Spleen (tissue), 11 donors: ENCODE measurements at regions not wholly inside any gene's neighbourhood (a gene's known extent, or its start where the extent isn't known, plus 50 kb on each side); places are given as distances from the start of the nearest gene placed in this dataset.

ENCODE experiments used
- DNase-seq: peaks from one replicate; pipeline ENCODE4 v3.0.0-alpha.2; 2020
- H3K27ac ChIP-seq, 8 donors: fragments of 200-600 bp; sonication (generic) in 7 of 8; 1 replicate in 4 of 8; 2 replicates in 4 of 8; pipeline versions ENCODE4 v1.5.0 to v1.8.0; 2016 to 2021; ENCODE audit warnings: inconsistent platforms in 4 of 8, mild to moderate bottlenecking in 4 of 8, moderate library complexity in 1 of 8
- H3K27me3 ChIP-seq, 7 donors: fragments of 200-600 bp; sonication (generic) in 6 of 7; replicated peaks in 1 of 7; 1 replicate in 4 of 7; 2 replicates in 3 of 7; pipeline versions ENCODE4 v1.5.0 to v1.8.0; 2016 to 2021; ENCODE audit warnings: inconsistent platforms in 3 of 7, mild to moderate bottlenecking in 1 of 7
- H3K36me3 ChIP-seq, 6 donors: fragments of 200-600 bp; sonication (generic) in 5 of 6; 1 replicate in 4 of 6; 2 replicates in 2 of 6; pipeline versions ENCODE4 v1.5.0 to v1.8.0; 2016 to 2021; ENCODE audit warnings: inconsistent platforms in 2 of 6
- H3K4me1 ChIP-seq, 6 donors: fragments of 200-600 bp; sonication (generic) in 5 of 6; 1 replicate in 3 of 6; 2 replicates in 3 of 6; pipeline versions ENCODE4 v1.5.0 to v1.8.0; 2016 to 2021; ENCODE audit warnings: inconsistent platforms in 3 of 6
- H3K4me3 ChIP-seq, 8 donors: fragments of 200-600 bp; sonication (generic) in 7 of 8; 1 replicate in 4 of 8; 2 replicates in 4 of 8; pipeline versions ENCODE4 v1.5.0 to v1.8.0; 2016 to 2021; ENCODE audit warnings: inconsistent platforms in 4 of 8, mild to moderate bottlenecking in 4 of 8, moderate library complexity in 2 of 8
- H3K9me3 ChIP-seq, 8 donors: fragments of 200-600 bp; sonication (generic) in 7 of 8; 1 replicate in 4 of 8; 2 replicates in 4 of 8; pipeline versions ENCODE4 v1.5.0 to v1.8.0; 2016 to 2021; ENCODE audit warnings: inconsistent platforms in 4 of 8
- CTCF ChIP-seq, 11 experiments: fragments of 200-600 bp in 7 of 11; fragments of 450-650 bp in 4 of 11; sonication (generic) in 4 of 11; IDR thresholded peaks in 8 of 11; conservative IDR thresholded peaks in 3 of 11; 1 replicate in 7 of 11; 2 replicates in 4 of 11; pipeline versions ENCODE4 v1.4.0 to v1.8.0; 2016 to 2021; ENCODE audit warnings: antibody characterized with exemption in 11 of 11, inconsistent platforms in 4 of 11, mild to moderate bottlenecking in 1 of 11
- POLR2A ChIP-seq, 3 donors: fragments of 450-650 bp; IDR thresholded peaks; one replicate each; pipeline ENCODE4 v1.5.1; 2017; ENCODE audit warnings: antibody characterized with exemption in 3 of 3, mild to moderate bottlenecking in 1 of 3
- POLR2AphosphoS5 ChIP-seq, 3 donors: sonication (generic); formaldehyde crosslinking; IDR thresholded peaks; one replicate each; pipeline ENCODE4 v1.5.1; 2017; ENCODE audit warnings: antibody characterized with exemption in 3 of 3
- WGBS, 5 donors: extraction: QIAGEN DNeasy Blood & Tissue Kit in 3 of 5; methylation state at CpG; one replicate each; pipeline versions ENCODE4 v1.1.5 to v1.1.7; 2013 to 2018; 5-methylcytosine and 5-hydroxymethylcytosine counted together
- intact Hi-C: fragments of 100-400 bp; cut with DNase I; formaldehyde crosslinking; loops from one replicate; pipeline ENCODE4 v1.15.0; 2023; ENCODE audit warnings: low total_unique reads
- donor health status: healthy with polysubstance abuse.
- donor health status: DM: no; HTN: no; CAD: no; lungs with moderate emphysema.
- donor health status: DM: no; HTN: no; CAD: no.
- donor health status: Bipolar disorder and iron deficiency.
- donor health status: healthy.
- donor health status: DM: no; HTN: no; CAD: no.
- donor health status: DM: yes; HTN: yes; CAD: no.

GRCh38 chr12:61985830-61986229 is 274.4 kb upstream of the USP15 start:
- no peaks in the 10 kb centered on the region for H3K36me3 ChIP-seq
- intact Hi-C loops = no loop called here
- H3K9me3 ChIP-seq = peaks cover 0 to 5% (median 1%) of the 10 kb centered on the region in 8 donors
- TF ChIP-seq CTCF (IDR thresholded peaks at IDR 0.05 in 8 of 11, conservative IDR thresholded peaks at IDR 0.05 in 3 of 11) (no peak), POLR2AphosphoS5 (IDR thresholded peaks at IDR 0.05) (no peak), POLR2A (IDR thresholded peaks at IDR 0.05) (no peak)
- peaks cover 0 to 20% (median under 1%) of the 10 kb centered on the region in 6 donors for H3K4me1 ChIP-seq
- no peaks in the 10 kb centered on the region for H3K27me3 ChIP-seq
- no peak for DNase-seq
- 59 to 81% (median 61%) methylated on average over 2 of the region's 2 CpGs for WGBS, 5 donors
- H3K4me3 ChIP-seq = no peak overlapping the region
- no peak overlapping the region for H3K27ac ChIP-seq

DNA sequence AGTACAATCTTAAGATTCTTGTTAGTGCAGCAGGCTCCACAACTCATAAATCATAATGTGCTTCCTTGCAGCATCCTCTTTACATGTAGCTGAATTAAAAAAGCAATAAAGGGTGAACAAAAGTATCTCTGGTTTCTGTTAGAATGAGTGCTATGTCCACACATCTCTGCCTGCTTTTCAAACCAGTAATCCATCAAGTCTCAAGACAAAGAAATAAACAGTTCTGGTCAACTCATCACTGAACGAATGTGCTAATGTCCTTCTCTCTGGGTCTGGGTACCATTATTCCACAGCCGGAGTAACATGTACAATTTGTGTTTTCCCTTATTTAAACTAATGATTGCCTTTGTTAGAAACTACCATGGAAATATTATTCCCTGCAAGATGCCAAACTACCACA is 273.0 kb upstream of the USP15 start:
- no peak for DNase-seq
- peaks cover 0 to 34% (median 10%) of the 10 kb centered on the region in 6 donors for H3K4me1 ChIP-seq
- H3K36me3 ChIP-seq = no peaks in the 10 kb centered on the region
- no peak overlapping the region for H3K4me3 ChIP-seq
- TF ChIP-seq CTCF (IDR thresholded peaks at IDR 0.05 in 8 of 11, conservative IDR thresholded peaks at IDR 0.05 in 3 of 11) = no peak
- TF ChIP-seq POLR2AphosphoS5 (IDR thresholded peaks at IDR 0.05) = no peak
- TF ChIP-seq POLR2A (IDR thresholded peaks at IDR 0.05) = no peak
- intact Hi-C loops = no loop called here
- H3K9me3 ChIP-seq = no peaks in the 10 kb centered on the region
- H3K27me3 ChIP-seq = no peaks in the 10 kb centered on the region
- H3K27ac ChIP-seq = peak overlapping the region in 3 of 8 donors; percentile 71 to 80 (median 78)
- 79 to 94% (median 83%) methylated on average over 2 of the region's 2 CpGs for WGBS, 5 donors

- WGBS, 5 donors = 5 to 13% (median 8%) methylated on average over 3 of the region's 3 CpGs
- no peaks in the 10 kb centered on the region for H3K9me3 ChIP-seq
- H3K27me3 ChIP-seq = no peaks in the 10 kb centered on the region
- no peak for DNase-seq
- H3K36me3 ChIP-seq = no peaks in the 10 kb centered on the region
- no peak overlapping the region for H3K4me3 ChIP-seq
- intact Hi-C loops = no loop called here
- H3K4me1 ChIP-seq = peaks cover 0 to 50% (median 10%) of the 10 kb centered on the region in 6 donors
- peak overlapping the region in 7 of 8 donors; percentile 16 to 73 (median 52) for H3K27ac ChIP-seq
- TF ChIP-seq POLR2AphosphoS5 (IDR thresholded peaks at IDR 0.05) (no peak), CTCF (IDR thresholded peaks at IDR 0.05 in 8 of 11, conservative IDR thresholded peaks at IDR 0.05 in 3 of 11) (no peak), POLR2A (IDR thresholded peaks at IDR 0.05) (no peak)
Measured at GRCh38 chr12:61991661-61992060, 268.5 kb upstream of the USP15 start.

- TF ChIP-seq POLR2A (IDR thresholded peaks at IDR 0.05) (no peak), CTCF (IDR thresholded peaks at IDR 0.05 in 8 of 11, conservative IDR thresholded peaks at IDR 0.05 in 3 of 11) (peak in 8 of 11 experiments; percentile 21 to 60 (median 50))
- H3K9me3 ChIP-seq = no peaks in the 10 kb centered on the region
- H3K36me3 ChIP-seq = no peaks in the 10 kb centered on the region
- DNase-seq = no peak
- peak overlapping the region in 1 of 8 donors; percentile 28 for H3K27ac ChIP-seq
- intact Hi-C loops = no loop called here
- H3K4me3 ChIP-seq = no peak overlapping the region
- 38 to 62% (median 50%) methylated on average over 2 of the region's 2 CpGs for WGBS, 5 donors
- no peaks in the 10 kb centered on the region for H3K27me3 ChIP-seq
- peaks cover 0 to 48% (median 10%) of the 10 kb centered on the region in 6 donors for H3K4me1 ChIP-seq
Measured at GRCh38 chr12:61993734-61994345, 266.4 kb upstream of the USP15 start.
